Upper lobe of left lung (tissue), 4 donors: ENCODE measurements at regions not wholly inside any gene's neighbourhood (a gene's known extent, or its start where the extent isn't known, plus 50 kb on each side); places are given as distances from the start of the nearest gene placed in this dataset.

Source experiments
- CTCF ChIP-seq, 6 experiments: fragments of 450-650 bp in 4 of 6; fragments of 200-600 bp in 2 of 6; sonication (generic) in 2 of 6; IDR thresholded peaks; one replicate each; pipeline ENCODE4 v1.5.1; 2016 to 2019; ENCODE audit warnings: antibody characterized with exemption in 6 of 6
- EP300 ChIP-seq, 4 donors: sonication (generic); formaldehyde crosslinking; IDR thresholded peaks; one replicate each; pipeline ENCODE4 v1.5.1; 2017; ENCODE audit warnings: antibody characterized with exemption in 4 of 4, control low read depth in 2 of 4
- POLR2A ChIP-seq, 4 donors: fragments of 450-650 bp; IDR thresholded peaks; one replicate each; pipeline ENCODE4 v1.5.1; 2016 to 2017; ENCODE audit warnings: antibody characterized with exemption in 4 of 4, mild to moderate bottlenecking in 2 of 4
- POLR2AphosphoS5 ChIP-seq, 2 donors: sonication (generic); formaldehyde crosslinking; IDR thresholded peaks; one replicate each; pipeline ENCODE4 v1.5.1; 2017; ENCODE audit warnings: antibody characterized with exemption in 2 of 2

GRCh38 chr6:105977934-105978504 is 108.1 kb upstream of the PRDM1 start:
- TF ChIP-seq POLR2AphosphoS5 (IDR thresholded peaks at IDR 0.05) (no peak), CTCF (IDR thresholded peaks at IDR 0.05) (no peak), POLR2A (IDR thresholded peaks at IDR 0.05) (no peak), EP300 (IDR thresholded peaks at IDR 0.05) (no peak)
